GM12873 (cell line): ENCODE measurements at regions not wholly inside any gene's neighbourhood (a gene's known extent, or its start where the extent isn't known, plus 50 kb on each side); places are given as distances from the start of the nearest gene placed in this dataset.

Source experiments
- CTCF ChIP-seq: IDR thresholded peaks from 2 replicates; pipeline ENCODE4 v1.5.1; 2012; ENCODE audit warnings: low read depth, mild to moderate bottlenecking, moderate library complexity, low read length, control low read depth; ENCODE audit not compliant: insufficient read depth; ENCODE audit errors: missing control alignments

- TF ChIP-seq CTCF, result no peak
These were observed 458.4 kb downstream of the SLITRK1 start for GRCh38 chr13:83423861-83424260.

GRCh38 chr13:83423381-83423780 lies 458.9 kb downstream of the SLITRK1 start:
- TF ChIP-seq CTCF, result no peak

GRCh38 chr13:83414393-83414792 lies 467.9 kb downstream of the SLITRK1 start:
- no peak for TF ChIP-seq CTCF

- no peak for TF ChIP-seq CTCF
These were observed 495.7 kb downstream of the SLITRK1 start for GRCh38 chr13:83386609-83387008.

GRCh38 chr13:83378908-83379307 lies 503.4 kb downstream of the SLITRK1 start:
- no peak for TF ChIP-seq CTCF

- no peak for TF ChIP-seq CTCF
These were observed 504.8 kb downstream of the SLITRK1 start for GRCh38 chr13:83377491-83377890.

- no peak for TF ChIP-seq CTCF
These were observed 509.5 kb downstream of the SLITRK1 start for GRCh38 chr13:83372786-83373185.
